Lung (tissue), 11 donors: ENCODE measurements at regions not wholly inside any gene's neighbourhood (a gene's known extent, or its start where the extent isn't known, plus 50 kb on each side); places are given as distances from the start of the nearest gene placed in this dataset.

ENCODE experiments used
- ATAC-seq: fragments of 200-7000 bp; cut with Tn5 transposase; one replicate; pipeline ENCODE4 v1.9.1; 2020; ENCODE audit warnings: moderate number of reproducible peaks; ENCODE audit not compliant: insufficient read depth, low FRiP score
- DNase-seq, 3 donors: peaks; one replicate each; pipeline ENCODE4 v3.0.0-alpha.2; 2013 to 2017
- H3K27ac ChIP-seq, 2 donors: one replicate each; pipeline ENCODE4 v1.5.1; 2013; ENCODE audit warnings: mild to moderate bottlenecking in 2 of 2, moderate library complexity in 2 of 2, control low read depth in 1 of 2, inconsistent platforms in 1 of 2, low read depth in 1 of 2, low read length in 1 of 2
- H3K27me3 ChIP-seq, 3 donors: one replicate each; pipeline ENCODE4 v1.5.1; 2013; ENCODE audit warnings: low read length in 2 of 3; ENCODE audit not compliant: control insufficient read depth in 3 of 3, insufficient read depth in 3 of 3
- H3K36me3 ChIP-seq, 4 donors: one replicate each; pipeline ENCODE4 v1.5.1; 2013; ENCODE audit warnings: low read length in 4 of 4, mild to moderate bottlenecking in 1 of 4, moderate library complexity in 1 of 4; ENCODE audit not compliant: control insufficient read depth in 4 of 4, insufficient read depth in 4 of 4
- H3K4me1 ChIP-seq, 5 donors: one replicate each; pipeline ENCODE4 v1.5.1; 2013; ENCODE audit warnings: low read length in 5 of 5, mild to moderate bottlenecking in 2 of 5, moderate library complexity in 1 of 5; ENCODE audit not compliant: control insufficient read depth in 5 of 5, insufficient read depth in 5 of 5
- H3K4me3 ChIP-seq: one replicate; pipeline ENCODE4 v1.5.1; 2013; ENCODE audit warnings: mild to moderate bottlenecking, control low read depth, moderate library complexity
- H3K9ac ChIP-seq, 2 donors: one replicate each; pipeline ENCODE4 v1.5.1; 2013; ENCODE audit warnings: low read length in 2 of 2, control low read depth in 1 of 2; ENCODE audit not compliant: insufficient read depth in 1 of 2
- H3K9me3 ChIP-seq, 4 donors: one replicate each; pipeline ENCODE4 v1.5.1; 2013; ENCODE audit warnings: low read length in 3 of 4, mild to moderate bottlenecking in 1 of 4, moderate library complexity in 1 of 4; ENCODE audit not compliant: control insufficient read depth in 4 of 4, insufficient read depth in 3 of 4
- WGBS, 2 donors: extraction: QIAGEN DNeasy Blood & Tissue Kit; methylation state at CpG; one replicate each; pipeline ENCODE4 v1.1.7; 2013; 5-methylcytosine and 5-hydroxymethylcytosine counted together
- TF ChIP-seq, protein P1 (sequence below): IDR thresholded peaks from 2 replicates; pipeline ENCODE4 v1.5.1; 2012; ENCODE audit warnings: mild to moderate bottlenecking; ENCODE audit errors: control extremely low read depth, extremely low read depth
- donor health status: control.
- donor health status: control.
- donor health status: Bipolar disorder and iron deficiency.
- donor health status: healthy.
- donor health status: DM: yes; HTN: yes; CAD: no.

DNA sequence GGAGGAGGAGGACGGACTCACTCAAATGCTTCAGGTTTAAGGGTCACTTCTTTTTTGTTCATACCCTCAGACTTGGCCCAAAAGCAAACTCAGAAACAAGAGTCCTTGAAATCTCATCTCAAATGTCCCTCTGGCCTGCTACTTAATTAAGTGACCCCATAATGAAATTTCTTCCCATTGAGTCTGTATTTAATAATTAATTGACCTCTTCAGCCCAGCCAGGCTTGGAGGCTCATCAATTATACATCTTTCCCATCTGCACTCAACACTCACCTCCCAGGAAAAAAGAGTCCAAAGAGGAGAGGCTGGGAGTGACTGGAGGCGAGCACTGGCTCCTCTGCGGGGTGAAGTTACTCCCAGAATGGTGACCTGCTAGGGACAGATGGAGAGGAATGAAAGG lies 90.5 kb upstream of the EYA2 start:
- WGBS, 2 donors: 86 to 90% methylated on average over 3 of the region's 3 CpGs
- ATAC-seq (no peak), DNase-seq (no peak)
- H3K36me3 ChIP-seq: no peaks in the 10 kb centered on the region
- H3K27ac ChIP-seq: no peak overlapping the region
- no peaks in the 10 kb centered on the region for H3K4me1 ChIP-seq
- H3K9ac ChIP-seq: no peak overlapping the region
- no peak overlapping the region for H3K4me3 ChIP-seq
- no peaks in the 10 kb centered on the region for H3K9me3 ChIP-seq
- H3K27me3 ChIP-seq: peaks cover 0 to 3% (median 3%) of the 10 kb centered on the region in 3 donors
- TF ChIP-seq, protein P1, sequence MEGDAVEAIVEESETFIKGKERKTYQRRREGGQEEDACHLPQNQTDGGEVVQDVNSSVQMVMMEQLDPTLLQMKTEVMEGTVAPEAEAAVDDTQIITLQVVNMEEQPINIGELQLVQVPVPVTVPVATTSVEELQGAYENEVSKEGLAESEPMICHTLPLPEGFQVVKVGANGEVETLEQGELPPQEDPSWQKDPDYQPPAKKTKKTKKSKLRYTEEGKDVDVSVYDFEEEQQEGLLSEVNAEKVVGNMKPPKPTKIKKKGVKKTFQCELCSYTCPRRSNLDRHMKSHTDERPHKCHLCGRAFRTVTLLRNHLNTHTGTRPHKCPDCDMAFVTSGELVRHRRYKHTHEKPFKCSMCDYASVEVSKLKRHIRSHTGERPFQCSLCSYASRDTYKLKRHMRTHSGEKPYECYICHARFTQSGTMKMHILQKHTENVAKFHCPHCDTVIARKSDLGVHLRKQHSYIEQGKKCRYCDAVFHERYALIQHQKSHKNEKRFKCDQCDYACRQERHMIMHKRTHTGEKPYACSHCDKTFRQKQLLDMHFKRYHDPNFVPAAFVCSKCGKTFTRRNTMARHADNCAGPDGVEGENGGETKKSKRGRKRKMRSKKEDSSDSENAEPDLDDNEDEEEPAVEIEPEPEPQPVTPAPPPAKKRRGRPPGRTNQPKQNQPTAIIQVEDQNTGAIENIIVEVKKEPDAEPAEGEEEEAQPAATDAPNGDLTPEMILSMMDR: no peak

DNA sequence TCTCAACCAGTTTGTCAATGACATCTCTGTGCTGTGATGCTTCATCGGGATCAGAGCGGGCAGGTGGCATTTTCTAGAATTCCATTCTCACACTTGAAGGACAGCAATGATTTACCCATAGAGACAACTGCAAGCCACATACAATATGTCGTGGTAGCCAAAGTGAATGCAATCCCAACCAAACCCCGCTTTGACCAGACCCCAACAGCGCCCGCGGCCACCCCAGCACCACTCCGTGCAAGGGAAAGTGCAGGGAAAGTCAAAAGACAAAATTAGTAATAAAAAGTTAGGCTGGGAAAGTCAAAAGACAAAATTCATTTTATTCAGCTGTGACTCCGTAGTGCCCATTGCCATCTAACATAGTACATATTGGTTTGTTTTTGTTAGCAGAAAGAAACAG lies 88.8 kb upstream of the EYA2 start:
- WGBS, 2 donors: 94 to 96% methylated on average over 9 of the region's 9 CpGs
- H3K9ac ChIP-seq: no peak overlapping the region
- TF ChIP-seq, protein P1: no peak
- H3K4me3 ChIP-seq: no peak overlapping the region
- no peaks in the 10 kb centered on the region for H3K4me1 ChIP-seq
- no peak for DNase-seq
- no peaks in the 10 kb centered on the region for H3K9me3 ChIP-seq
- no peak overlapping the region for H3K27ac ChIP-seq
- H3K27me3 ChIP-seq: peaks cover 0 to 3% (median 3%) of the 10 kb centered on the region in 3 donors
- ATAC-seq: no peak
- no peaks in the 10 kb centered on the region for H3K36me3 ChIP-seq

DNA sequence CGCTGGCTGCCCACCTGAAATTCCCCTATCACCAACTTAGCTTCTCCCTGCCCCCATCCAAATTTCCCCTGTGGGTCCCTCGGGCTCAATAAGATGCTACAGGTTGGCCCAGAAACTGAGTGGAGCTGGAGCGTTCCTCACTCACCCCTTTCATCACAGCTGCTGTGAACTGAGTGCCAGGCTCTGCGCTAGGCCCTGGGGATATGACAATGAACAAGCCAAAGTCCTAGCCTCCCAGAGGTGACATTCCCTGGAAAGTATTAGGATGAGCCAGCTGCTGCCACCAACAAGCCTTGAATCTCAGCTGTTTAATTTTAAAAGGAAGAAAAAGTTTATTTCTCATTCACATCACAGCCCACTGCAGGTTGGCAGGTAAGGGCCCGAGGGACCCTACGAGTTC lies 86.6 kb upstream of the EYA2 start:
- Histone ChIP-seq H3K9me3 (no peaks in the 10 kb centered on the region), H3K4me1 (no peaks in the 10 kb centered on the region), H3K27ac (no peak overlapping the region), H3K9ac (no peak overlapping the region), H3K27me3 (peaks cover 8 to 12% (median 8%) of the 10 kb centered on the region in 3 donors), H3K4me3 (no peak overlapping the region), H3K36me3 (no peaks in the 10 kb centered on the region)
- TF ChIP-seq, protein P1: no peak
- no peak for DNase-seq
- WGBS, 2 donors: 86 to 89% methylated on average over 6 of the region's 6 CpGs
- ATAC-seq: no peak

DNA sequence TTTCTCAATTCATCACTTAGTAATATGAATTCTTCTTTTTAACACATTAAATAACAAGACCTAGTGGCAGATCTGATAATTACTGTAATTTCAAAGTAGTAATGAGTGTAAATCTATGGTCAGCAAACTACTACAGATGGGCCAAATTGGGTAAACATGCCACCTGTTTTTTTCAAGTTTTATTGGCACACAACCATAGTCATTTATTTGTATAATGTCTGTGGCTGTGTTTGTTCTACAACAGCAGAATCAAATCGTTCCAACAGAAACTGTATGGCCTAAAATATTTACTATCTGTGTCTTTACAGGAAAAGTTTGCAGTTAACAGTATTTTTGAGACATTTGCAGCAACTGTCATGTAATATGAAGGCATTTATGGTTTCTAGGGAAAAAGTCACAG lies 86.1 kb upstream of the EYA2 start:
- DNase-seq: no peak
- H3K9me3 ChIP-seq: no peaks in the 10 kb centered on the region
- H3K27me3 ChIP-seq: peaks cover 8 to 12% (median 8%) of the 10 kb centered on the region in 3 donors
- TF ChIP-seq, protein P1: no peak
- H3K4me3 ChIP-seq: no peak overlapping the region
- no peak overlapping the region for H3K9ac ChIP-seq
- no peak overlapping the region for H3K27ac ChIP-seq
- ATAC-seq: no peak
- WGBS, 2 donors: 49 to 70% methylated on average over 1 of the region's 1 CpG
- no peaks in the 10 kb centered on the region for H3K4me1 ChIP-seq
- no peaks in the 10 kb centered on the region for H3K36me3 ChIP-seq
